Gastroesophageal sphincter (tissue), 3 donors: ENCODE measurements at regions not wholly inside any gene's neighbourhood (a gene's known extent, or its start where the extent isn't known, plus 50 kb on each side); places are given as distances from the start of the nearest gene placed in this dataset.

ENCODE experiments used
- EP300 ChIP-seq: sonication (generic); formaldehyde crosslinking; IDR thresholded peaks from one replicate; pipeline ENCODE4 v1.6.1; 2017; ENCODE audit warnings: antibody characterized with exemption, mild to moderate bottlenecking
- TF ChIP-seq, protein P1 (sequence below), 4 experiments: fragments of 200-600 bp in 2 of 4; fragments of 450-650 bp in 2 of 4; sonication (generic) in 1 of 4; IDR thresholded peaks; one replicate each; pipeline ENCODE4 v1.5.1; 2017 to 2019; ENCODE audit warnings: antibody characterized with exemption in 4 of 4, mild to moderate bottlenecking in 2 of 4, moderate library complexity in 2 of 4

DNA sequence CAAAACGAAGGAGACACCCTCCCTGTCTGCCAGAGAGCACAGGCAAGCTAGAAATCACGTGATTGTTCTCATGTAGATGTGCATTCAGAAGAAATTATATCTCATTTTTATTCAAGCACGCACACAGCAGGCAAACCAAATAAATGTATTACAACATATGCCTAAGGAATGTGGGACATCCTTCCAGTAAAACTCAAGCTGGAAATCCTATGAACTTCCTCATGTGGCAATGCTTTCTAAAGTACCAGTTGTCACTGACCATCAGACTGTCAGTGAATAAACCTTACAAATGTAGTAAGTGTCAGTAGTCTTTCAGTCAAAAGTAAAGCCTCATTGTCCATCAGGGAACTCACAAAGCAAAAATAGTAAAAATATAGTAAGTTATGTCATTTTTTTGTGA, 350.1 kb upstream of the POM121L12 start:
- TF ChIP-seq, protein P1, sequence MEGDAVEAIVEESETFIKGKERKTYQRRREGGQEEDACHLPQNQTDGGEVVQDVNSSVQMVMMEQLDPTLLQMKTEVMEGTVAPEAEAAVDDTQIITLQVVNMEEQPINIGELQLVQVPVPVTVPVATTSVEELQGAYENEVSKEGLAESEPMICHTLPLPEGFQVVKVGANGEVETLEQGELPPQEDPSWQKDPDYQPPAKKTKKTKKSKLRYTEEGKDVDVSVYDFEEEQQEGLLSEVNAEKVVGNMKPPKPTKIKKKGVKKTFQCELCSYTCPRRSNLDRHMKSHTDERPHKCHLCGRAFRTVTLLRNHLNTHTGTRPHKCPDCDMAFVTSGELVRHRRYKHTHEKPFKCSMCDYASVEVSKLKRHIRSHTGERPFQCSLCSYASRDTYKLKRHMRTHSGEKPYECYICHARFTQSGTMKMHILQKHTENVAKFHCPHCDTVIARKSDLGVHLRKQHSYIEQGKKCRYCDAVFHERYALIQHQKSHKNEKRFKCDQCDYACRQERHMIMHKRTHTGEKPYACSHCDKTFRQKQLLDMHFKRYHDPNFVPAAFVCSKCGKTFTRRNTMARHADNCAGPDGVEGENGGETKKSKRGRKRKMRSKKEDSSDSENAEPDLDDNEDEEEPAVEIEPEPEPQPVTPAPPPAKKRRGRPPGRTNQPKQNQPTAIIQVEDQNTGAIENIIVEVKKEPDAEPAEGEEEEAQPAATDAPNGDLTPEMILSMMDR (IDR thresholded peaks at IDR 0.05): no peak
- no peak for TF ChIP-seq EP300
